Fibroblast of upper back skin (primary cell): ENCODE measurements at regions not wholly inside any gene's neighbourhood (a gene's known extent, or its start where the extent isn't known, plus 50 kb on each side); places are given as distances from the start of the nearest gene placed in this dataset.

Source experiments
- DNase-seq: peaks from one replicate; pipeline ENCODE4 v3.0.0-alpha.2; 2013

DNA sequence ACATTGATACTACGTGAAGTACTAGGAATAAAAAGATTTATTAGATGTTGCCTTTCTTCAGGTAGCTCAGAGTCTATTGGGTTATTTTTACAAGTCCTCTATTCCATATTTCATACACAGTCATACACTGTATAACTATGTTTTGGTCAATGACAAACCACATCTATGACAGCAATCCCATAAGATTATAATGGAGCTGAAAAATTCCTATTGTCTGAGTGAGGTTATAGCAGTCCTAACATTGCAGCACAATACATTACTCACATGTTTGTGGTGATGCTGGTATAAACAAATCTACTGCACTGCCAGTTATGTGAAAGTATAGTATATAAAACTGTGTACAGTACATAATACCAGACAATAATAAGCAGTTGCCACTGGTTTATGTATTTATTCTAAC, 595.1 kb downstream of the MBD2 start:
- no peak for DNase-seq

DNA sequence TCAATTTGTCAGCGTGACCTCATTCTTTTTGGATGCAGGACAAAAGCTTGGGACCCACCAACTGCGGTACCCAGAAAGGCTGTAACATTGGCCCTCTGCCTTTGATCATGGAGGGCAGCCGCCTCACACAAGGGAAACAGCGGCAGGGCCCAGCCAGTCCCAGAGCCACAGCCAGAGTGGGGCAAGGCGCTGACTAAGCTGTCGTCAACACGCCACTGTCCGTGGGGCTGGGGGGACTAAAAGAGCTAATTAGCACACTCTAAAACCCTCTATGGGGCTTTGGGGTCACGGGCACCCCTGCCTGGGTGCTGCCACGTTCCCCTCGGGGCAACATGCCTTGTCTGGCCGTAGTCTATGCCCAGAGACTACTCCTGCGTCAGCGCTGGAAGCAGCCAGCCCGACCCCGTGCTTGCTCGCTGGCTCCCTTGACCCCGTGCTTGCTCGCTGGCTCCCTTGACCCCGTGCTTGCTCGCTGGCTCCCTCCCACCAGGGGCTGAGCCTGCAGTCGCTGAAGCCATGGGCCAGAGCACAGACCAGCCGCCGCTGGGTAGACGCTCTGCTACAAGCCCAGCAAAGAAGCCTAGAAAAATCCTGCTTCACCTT, 598.4 kb downstream of the MBD2 start:
- DNase-seq: no peak

DNA sequence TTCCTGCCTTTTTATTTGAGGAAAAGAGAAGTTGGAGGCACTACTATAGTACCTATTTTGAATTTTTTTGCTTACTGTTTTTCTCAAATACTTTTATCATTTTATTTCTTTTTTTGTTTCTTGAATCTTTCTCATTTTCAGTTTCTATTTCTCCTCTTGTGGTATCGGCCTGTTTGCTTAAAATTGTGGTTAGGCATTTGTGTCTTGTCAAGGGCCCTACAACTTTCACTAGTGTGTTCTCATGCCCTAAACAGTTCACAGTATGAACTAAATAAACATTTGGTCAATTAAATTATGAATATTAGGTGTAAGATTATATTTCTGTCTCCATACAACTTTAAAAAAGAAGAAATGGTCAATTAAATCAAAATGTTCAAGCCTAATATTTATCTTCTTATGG, 613.5 kb downstream of the MBD2 start:
- DNase-seq: no peak

DNA sequence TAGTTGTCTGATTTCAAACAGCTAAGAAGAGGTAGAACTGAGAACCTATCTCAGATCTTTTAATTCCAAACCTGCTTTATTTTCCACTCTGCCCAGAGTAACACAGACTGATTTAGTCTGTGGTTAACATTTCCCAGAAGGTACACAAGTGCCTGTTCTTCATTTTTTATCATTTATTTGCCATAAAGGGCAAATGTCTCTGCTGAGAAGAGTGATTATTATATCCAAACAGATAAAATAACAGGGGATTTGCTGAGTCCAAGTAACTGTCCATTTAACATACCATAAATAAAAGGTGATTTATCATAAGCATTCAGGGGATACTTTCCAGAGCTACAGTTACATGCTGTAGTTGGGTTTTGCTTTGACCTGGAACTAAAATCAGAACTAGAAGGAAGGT, 617.7 kb downstream of the MBD2 start:
- no peak for DNase-seq

DNA sequence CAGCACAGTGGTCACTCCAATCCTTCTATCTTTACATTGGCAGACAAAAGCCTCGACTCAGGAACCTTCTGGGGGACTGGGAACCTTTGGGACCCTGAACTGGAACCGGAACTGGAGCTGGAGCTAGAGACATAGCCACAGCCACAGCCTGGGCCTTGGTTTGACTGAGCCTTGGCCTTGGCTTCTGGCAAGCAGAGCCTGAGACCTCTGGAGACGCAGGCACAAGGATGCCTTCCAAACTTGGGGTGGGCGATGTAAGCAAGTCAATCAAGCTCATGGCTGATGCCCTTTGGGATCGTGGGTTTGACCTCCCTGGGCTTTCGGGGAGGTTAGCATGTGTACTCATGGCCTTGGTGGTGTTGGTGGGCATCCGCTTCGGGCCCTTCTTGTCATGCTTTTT, 619.3 kb downstream of the MBD2 start:
- DNase-seq: no peak

DNA sequence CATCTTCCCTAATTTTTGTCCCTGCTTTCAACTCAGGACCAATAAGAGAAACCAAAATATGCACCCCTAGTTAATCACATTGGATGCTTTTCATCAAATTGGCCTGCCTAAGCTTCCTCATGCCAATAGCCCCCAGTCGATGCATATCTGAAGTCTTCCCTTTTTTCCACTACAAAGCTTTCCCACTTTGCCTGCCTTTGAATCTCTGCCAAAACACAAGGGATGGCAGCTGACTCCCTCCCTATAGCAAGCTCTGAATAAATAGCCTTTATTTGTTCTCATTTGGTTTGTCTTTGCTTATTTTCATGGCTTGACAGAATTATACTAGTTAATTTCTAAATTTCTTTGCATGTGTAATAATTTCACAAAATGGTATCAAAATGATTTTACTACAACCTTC, 621.2 kb downstream of the MBD2 start:
- DNase-seq: no peak

DNA sequence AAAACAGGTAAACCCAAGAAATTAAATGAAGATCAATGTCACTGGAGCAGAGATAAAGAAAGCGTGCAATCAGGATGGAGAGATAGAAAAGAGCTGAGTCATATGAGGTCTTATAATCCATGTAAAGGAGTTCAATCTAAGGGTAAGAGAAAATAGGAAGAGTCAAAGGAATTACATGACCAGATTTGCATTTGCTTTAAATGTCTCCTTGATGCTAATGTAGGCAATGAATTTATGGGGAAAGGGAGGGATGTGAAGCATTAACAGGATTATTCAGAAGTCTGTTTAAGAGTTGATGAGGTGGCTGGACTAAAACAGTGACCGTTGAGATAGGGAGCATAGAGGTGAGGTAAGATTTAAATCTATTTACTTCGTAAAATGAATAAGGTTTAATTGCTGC, 623.1 kb downstream of the MBD2 start:
- no peak for DNase-seq

DNA sequence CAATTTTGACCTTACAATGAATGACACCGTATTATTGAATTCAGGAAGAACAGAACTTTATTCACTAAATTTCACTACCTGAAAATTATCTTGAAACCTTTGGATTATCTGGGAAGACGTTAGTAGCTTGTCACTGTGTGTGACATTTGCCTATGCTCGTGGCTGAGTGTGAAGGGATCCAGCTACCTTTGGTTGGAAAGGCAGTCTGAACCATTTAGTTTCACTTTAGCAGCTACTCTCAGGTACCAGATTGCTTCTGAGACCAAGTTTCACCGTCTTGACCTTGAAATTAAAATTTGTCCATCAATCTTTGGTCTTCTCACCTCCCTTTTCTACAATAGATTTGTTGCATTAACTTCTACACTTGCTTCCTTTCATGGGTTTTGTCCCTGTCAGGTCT, 637.5 kb downstream of the MBD2 start:
- no peak for DNase-seq
